Mucosa of rectum (tissue), 2 donors: ENCODE measurements at regions not wholly inside any gene's neighbourhood (a gene's known extent, or its start where the extent isn't known, plus 50 kb on each side); places are given as distances from the start of the nearest gene placed in this dataset.

Source experiments
- H3K27ac ChIP-seq, 2 donors: one replicate each; pipeline ENCODE4 v1.7.0; 2013; ENCODE audit warnings: inconsistent platforms in 2 of 2, low read depth in 2 of 2, low read length in 2 of 2
- H3K27me3 ChIP-seq, 2 donors: one replicate each; pipeline ENCODE4 v1.7.0; 2013; ENCODE audit warnings: low read length in 2 of 2; ENCODE audit not compliant: control insufficient read depth in 2 of 2, insufficient read depth in 2 of 2
- H3K36me3 ChIP-seq, 2 donors: one replicate each; pipeline ENCODE4 v1.7.0; 2013; ENCODE audit warnings: low read length in 2 of 2; ENCODE audit not compliant: control insufficient read depth in 2 of 2, insufficient read depth in 2 of 2
- H3K4me1 ChIP-seq, 2 donors: one replicate each; pipeline ENCODE4 v1.7.0; 2013; ENCODE audit warnings: low read length in 2 of 2, mild to moderate bottlenecking in 1 of 2; ENCODE audit not compliant: control insufficient read depth in 2 of 2, insufficient read depth in 2 of 2
- H3K4me3 ChIP-seq, 2 donors: one replicate each; pipeline ENCODE4 v1.7.0; 2013; ENCODE audit warnings: low read length in 2 of 2
- H3K9ac ChIP-seq, 2 donors: one replicate each; pipeline ENCODE4 v1.7.0; 2013; ENCODE audit warnings: low read length in 2 of 2, low read depth in 1 of 2, mild to moderate bottlenecking in 1 of 2
- H3K9me3 ChIP-seq, 2 donors: one replicate each; pipeline ENCODE4 v1.7.0; 2013; ENCODE audit warnings: low read length in 2 of 2; ENCODE audit not compliant: control insufficient read depth in 2 of 2
- donor health status: healthy.
- donor health status: Normal muscosa, but diverticular disease.

GRCh38 chr5:145316282-145316681, 518.9 kb downstream of the PRELID2 start:
- H3K4me3 ChIP-seq, result no peak overlapping the region
- H3K4me1 ChIP-seq, result no peaks in the 10 kb centered on the region
- no peaks in the 10 kb centered on the region for H3K9me3 ChIP-seq
- H3K9ac ChIP-seq, result no peak overlapping the region
- H3K27me3 ChIP-seq, result no peaks in the 10 kb centered on the region
- no peak overlapping the region for H3K27ac ChIP-seq
- no peaks in the 10 kb centered on the region for H3K36me3 ChIP-seq

- Histone ChIP-seq H3K9ac (no peak overlapping the region), H3K9me3 (no peaks in the 10 kb centered on the region), H3K27me3 (no peaks in the 10 kb centered on the region), H3K27ac (no peak overlapping the region), H3K36me3 (no peaks in the 10 kb centered on the region), H3K4me3 (no peak overlapping the region), H3K4me1 (no peaks in the 10 kb centered on the region)
Observed at GRCh38 chr5:145307866-145308382, 527.2 kb downstream of the PRELID2 start.

- no peaks in the 10 kb centered on the region for H3K27me3 ChIP-seq
- no peaks in the 10 kb centered on the region for H3K36me3 ChIP-seq
- H3K27ac ChIP-seq, result no peak overlapping the region
- H3K9me3 ChIP-seq, result no peaks in the 10 kb centered on the region
- no peaks in the 10 kb centered on the region for H3K4me1 ChIP-seq
- no peak overlapping the region for H3K9ac ChIP-seq
- H3K4me3 ChIP-seq, result no peak overlapping the region
Observed at GRCh38 chr5:145295236-145295835, 539.8 kb downstream of the PRELID2 start.

- H3K9me3 ChIP-seq, result no peaks in the 10 kb centered on the region
- no peak overlapping the region for H3K9ac ChIP-seq
- no peaks in the 10 kb centered on the region for H3K27me3 ChIP-seq
- no peak overlapping the region for H3K27ac ChIP-seq
- no peaks in the 10 kb centered on the region for H3K4me1 ChIP-seq
- H3K36me3 ChIP-seq, result no peaks in the 10 kb centered on the region
- no peak overlapping the region for H3K4me3 ChIP-seq
Observed at GRCh38 chr5:145294331-145294730, 540.8 kb downstream of the PRELID2 start.

GRCh38 chr5:145293716-145294115, 541.4 kb downstream of the PRELID2 start:
- Histone ChIP-seq H3K36me3 (no peaks in the 10 kb centered on the region), H3K4me3 (no peak overlapping the region), H3K9me3 (no peaks in the 10 kb centered on the region), H3K9ac (no peak overlapping the region), H3K4me1 (no peaks in the 10 kb centered on the region), H3K27ac (no peak overlapping the region), H3K27me3 (no peaks in the 10 kb centered on the region)

- H3K9ac ChIP-seq, result no peak overlapping the region
- H3K27me3 ChIP-seq, result no peaks in the 10 kb centered on the region
- H3K4me1 ChIP-seq, result no peaks in the 10 kb centered on the region
- H3K4me3 ChIP-seq, result no peak overlapping the region
- H3K36me3 ChIP-seq, result no peaks in the 10 kb centered on the region
- H3K27ac ChIP-seq, result no peak overlapping the region
- H3K9me3 ChIP-seq, result no peaks in the 10 kb centered on the region
Observed at GRCh38 chr5:145292278-145292677, 542.9 kb downstream of the PRELID2 start.

GRCh38 chr5:145283141-145283810, 551.9 kb downstream of the PRELID2 start:
- no peaks in the 10 kb centered on the region for H3K27me3 ChIP-seq
- H3K4me1 ChIP-seq, result no peaks in the 10 kb centered on the region
- H3K9me3 ChIP-seq, result no peaks in the 10 kb centered on the region
- no peak overlapping the region for H3K9ac ChIP-seq
- no peaks in the 10 kb centered on the region for H3K36me3 ChIP-seq
- no peak overlapping the region for H3K4me3 ChIP-seq
- no peak overlapping the region for H3K27ac ChIP-seq

GRCh38 chr5:145280806-145281205, 554.3 kb downstream of the PRELID2 start:
- no peak overlapping the region for H3K27ac ChIP-seq

GRCh38 chr5:145280214-145280613, 554.9 kb downstream of the PRELID2 start:
- H3K9ac ChIP-seq, result no peak overlapping the region
- no peaks in the 10 kb centered on the region for H3K9me3 ChIP-seq
- no peak overlapping the region for H3K4me3 ChIP-seq
- H3K27ac ChIP-seq, result no peak overlapping the region
- H3K27me3 ChIP-seq, result no peaks in the 10 kb centered on the region
- no peaks in the 10 kb centered on the region for H3K36me3 ChIP-seq
- no peaks in the 10 kb centered on the region for H3K4me1 ChIP-seq

More at GRCh38 chr5:145280806-145281205, 554.3 kb downstream of the PRELID2 start:
- H3K27me3 ChIP-seq, result no peaks in the 10 kb centered on the region
- no peaks in the 10 kb centered on the region for H3K4me1 ChIP-seq
- no peaks in the 10 kb centered on the region for H3K36me3 ChIP-seq
- no peak overlapping the region for H3K9ac ChIP-seq
- H3K9me3 ChIP-seq, result no peaks in the 10 kb centered on the region
- H3K4me3 ChIP-seq, result no peak overlapping the region

GRCh38 chr5:145260670-145261069, 574.5 kb downstream of the PRELID2 start:
- no peaks in the 10 kb centered on the region for H3K36me3 ChIP-seq
- no peaks in the 10 kb centered on the region for H3K27me3 ChIP-seq
- no peak overlapping the region for H3K27ac ChIP-seq
- H3K9ac ChIP-seq, result no peak overlapping the region
- H3K4me1 ChIP-seq, result no peaks in the 10 kb centered on the region
- no peaks in the 10 kb centered on the region for H3K9me3 ChIP-seq
- no peak overlapping the region for H3K4me3 ChIP-seq
